Stimulated activated CD4-positive, alpha-beta T cell treated with anti-CD3 and anti-CD28 coated beads, Interleukin-1b, Interleukin-23, amount 100 ng/mL, for 48 hours (primary cell): ENCODE measurements at regions not wholly inside any gene's neighbourhood (a gene's known extent, or its start where the extent isn't known, plus 50 kb on each side); places are given as distances from the start of the nearest gene placed in this dataset.
A peak's percentile ranks its signal among the peaks of the same experiment; 100 is the strongest.
"Not testable (repeated sequence)": the region's sequence is repeated elsewhere in the genome, so short reads cannot be mapped to it uniquely, and the experiment has no call there.

Source experiments
- DNase-seq: peaks from one replicate; pipeline ENCODE4 v3.0.0-alpha.2; 2020

DNA sequence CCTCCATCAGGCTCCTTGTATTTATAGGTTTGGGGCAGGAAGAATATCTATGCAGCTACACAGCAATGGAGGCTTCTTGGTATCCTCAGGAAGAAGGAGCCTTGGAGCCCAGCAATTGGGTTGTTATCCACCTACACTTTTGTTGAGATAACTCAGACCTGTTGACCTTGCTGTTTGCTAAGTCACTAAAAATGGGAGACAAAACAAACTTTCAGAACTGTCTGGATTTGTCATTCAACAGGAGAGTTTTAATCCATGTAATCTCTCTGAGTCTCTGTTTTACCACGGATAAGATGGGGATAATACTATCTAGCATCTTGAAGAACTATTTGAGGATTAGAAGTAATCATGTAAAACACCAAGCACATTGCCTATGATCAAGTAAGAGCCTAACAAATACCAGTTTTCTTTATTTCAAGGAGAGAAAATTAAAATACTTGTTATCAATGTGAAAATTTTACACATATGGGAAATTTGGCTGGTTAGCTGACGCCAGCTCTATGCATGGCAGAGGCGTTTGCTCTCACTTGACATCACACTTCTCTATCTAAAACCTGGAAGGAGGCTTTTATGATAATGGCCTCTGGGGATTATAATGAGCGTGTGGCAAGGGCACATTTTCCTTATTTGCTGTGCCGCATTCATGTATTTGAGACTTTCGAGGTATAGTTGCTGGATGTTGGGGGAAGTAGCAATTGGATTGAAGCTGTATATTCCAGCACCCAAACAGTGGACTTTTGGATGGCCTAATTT is 215.6 kb downstream of the PDCD6IP start:
- no peak for DNase-seq

DNA sequence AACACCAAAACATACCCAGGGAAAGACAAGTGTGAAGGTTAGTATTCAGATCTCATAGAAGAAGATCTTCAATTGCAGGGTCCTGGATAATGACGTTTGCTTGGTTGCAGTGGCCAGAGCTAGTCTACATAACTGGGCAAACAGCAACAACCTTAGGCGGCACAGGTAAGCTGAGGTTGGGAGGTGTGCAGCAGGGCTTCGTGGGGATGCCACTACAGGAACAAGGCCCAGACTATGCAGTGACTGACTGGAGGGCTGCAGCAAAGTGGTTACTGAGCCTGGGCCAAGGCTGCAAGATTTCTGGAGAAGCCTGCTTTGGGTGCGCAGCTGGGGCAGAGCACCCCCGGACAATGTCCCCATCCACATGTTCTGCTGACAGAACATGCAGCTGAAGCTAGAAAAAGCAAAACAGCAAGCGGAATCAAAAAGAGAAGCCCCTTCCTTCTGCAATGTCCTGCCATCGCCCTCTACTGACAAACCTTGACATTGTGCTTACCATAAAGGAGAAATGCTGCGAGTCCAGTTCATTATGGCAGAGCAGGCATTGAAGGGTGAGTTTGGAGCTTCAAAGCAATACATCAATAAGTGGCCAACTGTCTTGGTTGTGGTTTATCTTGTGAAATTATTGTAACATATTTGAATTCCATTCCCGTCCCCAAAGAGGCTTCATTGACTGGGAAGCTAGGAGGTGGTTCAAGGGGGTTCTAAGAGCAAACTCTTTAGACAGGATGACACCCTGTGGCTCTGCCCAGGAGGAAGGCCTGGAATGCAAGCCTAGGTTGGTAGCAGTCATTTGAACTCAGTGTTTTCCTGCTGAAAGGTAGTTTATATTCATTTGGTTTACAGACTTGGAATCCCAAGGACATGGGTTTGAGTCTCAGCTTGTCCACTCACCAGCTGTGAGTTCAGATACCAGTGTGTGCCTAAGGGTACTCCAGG is 217.0 kb downstream of the PDCD6IP start:
- no peak for DNase-seq

DNA sequence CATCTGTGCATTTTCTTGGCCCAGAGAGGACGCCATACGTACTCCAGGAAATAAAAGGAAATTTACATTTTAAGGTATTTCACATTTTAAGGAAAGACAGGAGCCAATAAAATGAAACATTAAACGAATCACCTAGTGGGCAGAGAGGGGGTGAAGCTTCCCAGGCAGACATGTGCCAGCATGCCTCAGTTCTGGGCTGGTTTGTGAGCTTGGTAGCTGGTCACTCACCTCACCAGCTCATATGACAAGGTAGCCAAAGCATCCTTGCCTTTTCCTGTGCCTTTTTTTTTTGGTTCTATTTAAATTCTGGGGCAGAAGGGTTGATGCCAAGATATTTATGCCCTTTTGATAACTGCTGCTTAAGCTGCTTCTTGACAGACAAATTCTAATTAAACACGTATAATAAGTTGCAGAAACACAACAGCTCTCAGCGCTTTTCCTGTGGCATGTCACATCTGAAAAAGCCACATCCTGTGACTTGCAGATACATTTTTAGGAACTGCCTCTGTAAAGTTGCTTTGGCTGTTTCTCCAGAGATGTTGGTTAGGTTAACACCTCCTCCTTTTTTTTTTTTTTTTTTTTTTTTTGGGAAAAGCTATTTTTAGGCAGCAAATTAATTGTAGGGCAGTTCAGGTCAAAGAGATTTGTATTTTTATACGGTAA is 218.6 kb downstream of the PDCD6IP start:
- no peak for DNase-seq

DNA sequence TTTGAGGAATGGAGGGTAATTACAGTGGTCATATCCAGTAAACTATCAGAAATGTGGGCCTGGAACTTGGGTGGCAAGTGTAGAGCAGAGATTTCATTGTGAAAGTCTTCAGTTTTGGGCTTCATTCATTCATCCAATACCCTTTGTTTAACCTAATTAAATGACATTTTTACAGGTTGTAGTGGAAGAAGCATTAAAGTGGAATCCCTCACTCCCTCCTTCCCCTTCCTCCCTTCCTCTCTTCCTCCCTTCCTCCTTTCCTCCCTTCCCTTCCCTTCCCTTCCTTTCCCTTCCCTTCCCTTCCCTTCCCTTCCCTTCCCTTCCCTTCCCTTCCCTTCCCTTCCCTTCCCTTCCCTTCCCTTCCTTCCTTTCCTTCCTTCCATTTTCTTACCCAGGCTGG is 219.3 kb downstream of the PDCD6IP start:
- DNase-seq = no peak

DNA sequence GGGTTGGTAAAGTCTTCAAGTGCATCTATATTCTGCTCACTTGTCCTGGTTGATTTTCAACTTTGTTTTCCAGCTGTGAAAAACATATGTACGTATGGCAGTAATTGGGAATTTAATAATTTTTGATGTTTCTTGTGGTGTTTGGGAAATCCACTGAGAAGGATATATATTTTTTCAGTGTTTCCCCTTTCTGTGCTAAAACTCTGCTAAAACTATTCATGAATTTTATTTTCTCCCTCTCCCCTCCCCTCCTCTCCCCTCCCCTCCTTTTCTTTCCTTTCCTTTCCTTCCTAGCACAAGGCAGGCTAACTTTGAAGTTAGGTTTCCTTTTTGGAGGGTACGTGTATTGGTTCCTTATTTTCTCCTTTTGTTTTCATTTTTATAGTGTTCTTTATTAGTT is 220.7 kb downstream of the PDCD6IP start:
- no peak for DNase-seq

DNA sequence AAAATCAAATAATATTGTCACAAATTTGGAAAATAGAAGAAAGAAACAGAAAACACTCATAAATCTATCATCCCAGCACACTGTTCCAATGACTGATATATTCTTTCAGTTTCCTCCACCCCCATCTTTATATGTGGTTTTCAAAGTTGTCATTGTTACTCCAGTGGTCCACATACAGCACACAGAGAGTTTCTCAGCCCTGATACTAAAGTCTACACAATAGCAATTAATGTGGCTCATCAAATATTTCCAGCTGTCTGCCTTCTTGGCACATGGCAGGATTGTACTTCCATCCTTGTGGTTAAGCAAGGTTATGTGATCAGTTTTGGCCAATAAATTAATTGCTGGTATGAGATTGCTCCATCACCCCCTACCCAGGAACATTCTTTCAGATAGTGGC is 221.7 kb downstream of the PDCD6IP start:
- no peak for DNase-seq

DNA sequence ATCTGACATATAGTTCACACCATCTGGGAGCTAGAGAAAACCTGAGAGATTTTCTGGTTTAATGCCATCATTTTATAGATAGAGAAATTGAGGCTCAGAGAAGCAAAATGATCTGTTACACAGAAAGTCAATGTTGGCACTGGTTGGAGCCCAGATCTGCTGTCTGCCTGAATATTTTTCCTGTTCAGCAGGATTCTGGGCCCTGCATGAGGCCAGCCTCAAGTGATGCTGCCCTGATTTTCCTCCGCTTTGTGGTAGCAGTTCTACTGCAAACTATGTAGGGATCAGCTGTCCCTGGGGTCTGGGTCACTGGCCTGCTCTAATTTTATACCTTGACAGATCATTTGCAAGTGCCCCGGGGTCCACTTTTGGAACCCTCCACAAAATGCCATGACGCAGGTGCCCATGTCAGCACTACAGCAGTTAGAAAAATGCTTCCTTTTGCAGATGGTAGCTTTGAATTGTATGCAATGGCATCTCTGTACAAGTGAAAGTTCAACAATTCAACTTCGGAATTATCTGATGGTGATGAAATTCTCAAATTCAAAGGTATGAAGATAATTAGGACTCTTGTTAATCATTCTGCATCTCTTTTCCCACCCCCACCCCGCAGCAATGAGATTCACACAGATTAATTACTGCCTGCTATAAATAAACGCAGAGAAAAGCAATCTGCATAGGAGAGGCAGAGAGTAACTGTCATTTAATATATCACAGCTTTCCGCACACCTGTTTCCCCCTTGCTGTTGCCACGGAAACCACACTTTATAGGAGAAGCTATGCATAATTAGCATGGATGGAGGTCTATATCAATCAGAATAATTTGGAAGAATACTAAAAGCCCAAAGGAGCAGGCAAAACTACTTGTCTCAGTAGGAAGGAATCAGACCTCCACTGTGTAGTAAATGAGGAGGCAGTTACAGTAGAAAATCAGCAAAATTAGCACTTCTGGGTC is 222.6 kb downstream of the PDCD6IP start:
- DNase-seq = no peak

DNA sequence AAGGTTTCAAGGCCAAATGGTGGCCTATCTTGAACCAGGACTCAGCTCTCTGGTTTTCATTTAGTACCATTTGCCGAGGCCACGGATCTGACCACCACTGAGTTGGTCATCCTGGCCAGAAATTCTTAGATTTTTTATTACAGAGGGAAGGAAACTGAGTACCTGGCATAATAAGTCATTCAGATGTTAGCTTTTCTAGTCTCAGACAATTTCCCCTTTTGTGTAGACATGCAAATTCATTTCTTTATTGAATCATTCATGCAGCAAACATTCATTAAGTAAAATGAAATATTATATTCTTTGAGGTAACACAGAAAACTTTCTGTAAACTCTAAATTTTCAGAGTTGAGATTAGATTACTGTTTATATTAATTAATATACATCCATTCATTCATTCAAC is 223.7 kb downstream of the PDCD6IP start:
- DNase-seq = no peak

DNA sequence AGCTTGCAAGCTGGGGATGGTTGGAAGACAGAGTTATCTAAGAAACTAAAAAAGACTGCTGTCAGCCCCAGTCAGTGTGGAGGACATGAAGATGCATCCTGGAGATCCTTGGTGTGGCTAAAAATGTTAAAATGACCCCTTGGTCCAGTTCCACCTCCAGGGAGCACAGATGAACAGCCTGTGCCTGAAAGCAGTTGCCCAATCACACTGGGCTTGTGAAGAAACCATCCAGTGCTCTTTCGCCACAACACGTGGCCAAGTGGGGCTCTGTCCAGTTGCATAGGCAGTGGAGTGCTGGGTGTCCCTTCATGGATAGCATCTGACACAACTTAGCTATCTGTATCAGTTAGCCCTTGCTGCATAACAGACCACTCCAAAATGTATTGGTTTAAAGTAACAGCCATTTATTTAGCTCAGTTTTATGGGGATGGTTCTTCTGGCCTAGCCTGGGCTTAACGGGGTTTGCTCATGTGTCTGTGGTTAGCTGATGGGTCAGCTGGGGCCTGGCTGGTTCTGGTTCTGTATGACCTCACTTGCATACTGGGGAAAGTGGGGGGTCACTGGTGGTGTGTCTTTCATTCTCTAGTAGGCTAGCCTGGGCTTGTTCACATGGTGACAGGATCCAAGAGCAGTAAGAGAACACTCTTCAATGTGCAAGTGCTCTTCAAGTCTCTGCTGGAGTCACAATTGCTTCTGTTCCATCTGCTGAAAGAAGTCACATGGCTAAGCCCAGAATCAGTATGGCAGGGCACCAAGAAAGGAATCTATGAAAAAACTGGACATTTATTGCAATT is 226.2 kb downstream of the PDCD6IP start:
- no peak for DNase-seq

DNA sequence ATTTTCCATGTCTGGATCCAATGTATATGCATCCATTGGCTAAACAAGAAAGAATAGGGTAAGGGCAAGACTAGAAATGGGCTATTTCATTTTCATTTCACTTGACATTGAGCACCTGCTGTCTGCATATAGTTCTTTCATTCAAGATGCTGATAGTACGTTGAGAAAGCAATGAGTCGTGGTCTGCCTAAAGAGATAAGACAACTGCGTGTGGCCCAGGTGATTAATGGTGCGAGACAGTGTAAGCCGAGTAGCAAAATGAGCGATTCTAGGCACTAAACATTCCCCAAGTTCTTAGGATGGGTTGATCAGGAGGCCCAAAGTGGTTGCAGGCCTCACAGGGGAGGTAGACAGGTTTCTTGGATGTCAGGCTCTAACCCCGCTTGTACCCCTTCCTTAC is 235.4 kb downstream of the PDCD6IP start:
- DNase-seq = no peak

DNA sequence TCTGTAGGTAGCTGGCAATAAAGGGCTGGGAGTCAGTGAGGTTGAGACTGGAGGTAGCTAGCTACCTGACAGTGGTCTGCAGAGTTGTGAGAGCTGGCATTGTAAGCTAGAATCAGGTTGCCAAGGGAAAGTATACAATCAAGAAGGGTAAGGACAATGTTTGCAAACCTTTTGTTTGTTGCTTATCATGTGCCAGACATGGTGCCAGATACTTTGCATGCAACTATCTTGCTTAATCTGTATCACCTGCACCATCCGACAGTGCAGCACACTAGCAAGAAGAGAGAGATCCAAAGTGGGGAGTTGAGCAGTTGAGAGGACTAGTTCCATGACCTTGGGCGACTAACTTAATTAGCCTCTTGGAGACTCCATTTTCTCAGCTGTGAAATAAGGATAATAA is 236.4 kb downstream of the PDCD6IP start:
- no peak for DNase-seq

DNA sequence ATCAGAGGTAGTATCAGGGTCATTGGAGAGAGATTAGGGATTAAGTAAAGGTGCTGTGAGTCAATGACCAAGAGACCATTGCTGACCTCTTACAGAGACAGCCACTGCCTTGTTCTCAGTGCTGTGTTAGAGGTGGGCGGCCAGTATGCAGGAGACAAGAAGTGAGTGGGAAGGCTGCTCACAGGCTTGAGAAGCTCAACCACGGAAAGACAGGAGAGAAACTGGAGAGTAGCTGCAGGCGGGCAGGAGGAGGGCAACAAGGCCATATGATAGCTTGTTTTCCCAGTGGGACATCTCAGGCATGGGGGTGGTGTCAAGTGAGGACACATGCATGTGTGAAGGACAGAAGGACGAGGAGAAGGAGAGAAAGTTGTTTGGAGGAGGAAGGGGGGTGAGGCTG is 237.3 kb downstream of the PDCD6IP start:
- DNase-seq = no peak

DNA sequence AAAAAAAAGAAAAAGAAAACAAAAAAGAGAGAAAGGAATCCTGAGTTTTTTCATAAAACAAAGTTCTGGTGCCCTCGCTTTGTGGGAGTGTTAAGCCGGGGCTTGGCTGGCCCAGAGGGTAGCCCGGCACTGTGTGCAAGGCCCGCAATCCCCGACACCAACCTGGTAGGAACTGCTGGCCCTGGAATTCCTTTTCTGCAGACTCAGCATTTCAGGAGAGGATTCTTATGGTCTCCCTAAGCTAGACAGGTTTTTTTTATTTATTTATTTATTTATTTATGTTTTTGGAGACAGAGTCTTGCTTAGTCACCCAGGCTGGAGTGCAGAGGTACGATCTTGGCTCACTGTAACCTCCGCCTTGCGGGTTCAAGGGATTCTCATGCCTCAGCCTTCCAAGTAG is 238.8 kb downstream of the PDCD6IP start:
- DNase-seq = no peak

DNA sequence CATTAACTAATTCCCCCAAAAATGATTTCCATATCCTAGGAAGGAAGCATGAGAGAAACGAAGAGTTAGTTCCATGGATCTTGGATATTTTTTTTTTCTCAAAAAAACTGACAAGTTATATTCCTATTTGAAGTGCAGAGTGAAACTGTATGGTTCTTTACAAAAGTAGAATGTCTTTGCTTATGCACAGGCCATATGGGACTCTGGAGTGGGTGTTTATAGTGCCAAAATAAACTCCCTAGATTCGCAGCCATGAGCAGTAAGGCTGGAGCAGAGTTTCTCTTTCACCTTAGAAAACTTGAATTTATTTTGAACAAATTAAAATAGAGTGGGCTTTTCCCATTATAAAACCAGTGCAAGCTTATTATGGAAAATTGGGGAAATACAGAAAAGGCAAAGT is 239.7 kb downstream of the PDCD6IP start:
- DNase-seq = no peak

DNA sequence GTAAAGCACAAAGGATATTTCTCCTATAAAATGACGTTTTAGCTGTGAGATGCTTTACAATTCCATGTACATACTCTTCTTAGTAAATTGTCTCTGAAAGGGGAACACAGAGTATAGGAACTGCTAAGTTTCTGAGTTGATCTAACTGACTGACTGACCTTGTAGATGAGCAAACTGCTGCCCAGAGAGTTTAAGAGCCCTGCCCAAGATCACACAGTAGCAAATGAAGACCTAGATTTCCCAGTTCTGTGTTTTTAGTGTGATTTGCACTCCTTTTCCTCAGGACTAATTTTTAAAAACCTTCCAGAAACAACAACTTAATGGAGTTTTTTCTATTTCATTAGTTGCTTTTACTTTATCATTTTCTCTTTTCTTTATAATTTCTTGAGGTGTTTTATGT is 247.7 kb downstream of the PDCD6IP start:
- DNase-seq = no peak

DNA sequence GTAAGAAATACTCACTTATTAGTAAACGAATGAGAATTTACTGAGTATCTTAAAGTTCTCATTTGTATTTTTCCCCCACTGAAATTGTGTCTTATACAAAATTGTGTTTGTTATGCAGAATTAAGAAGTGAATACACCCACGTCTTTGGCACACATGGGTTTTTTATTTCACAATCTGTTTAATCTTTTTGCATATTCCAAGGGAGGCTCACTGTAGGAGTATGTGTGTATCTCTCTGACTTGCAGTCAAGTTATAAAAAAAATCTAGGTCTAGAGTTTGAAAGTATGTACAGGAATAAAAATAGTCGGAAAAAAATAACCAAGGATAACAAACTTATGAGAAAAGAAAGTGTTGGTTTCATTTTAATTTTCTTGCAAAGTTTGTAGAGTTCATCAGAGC is 255.2 kb downstream of the PDCD6IP start:
- no peak for DNase-seq

DNA sequence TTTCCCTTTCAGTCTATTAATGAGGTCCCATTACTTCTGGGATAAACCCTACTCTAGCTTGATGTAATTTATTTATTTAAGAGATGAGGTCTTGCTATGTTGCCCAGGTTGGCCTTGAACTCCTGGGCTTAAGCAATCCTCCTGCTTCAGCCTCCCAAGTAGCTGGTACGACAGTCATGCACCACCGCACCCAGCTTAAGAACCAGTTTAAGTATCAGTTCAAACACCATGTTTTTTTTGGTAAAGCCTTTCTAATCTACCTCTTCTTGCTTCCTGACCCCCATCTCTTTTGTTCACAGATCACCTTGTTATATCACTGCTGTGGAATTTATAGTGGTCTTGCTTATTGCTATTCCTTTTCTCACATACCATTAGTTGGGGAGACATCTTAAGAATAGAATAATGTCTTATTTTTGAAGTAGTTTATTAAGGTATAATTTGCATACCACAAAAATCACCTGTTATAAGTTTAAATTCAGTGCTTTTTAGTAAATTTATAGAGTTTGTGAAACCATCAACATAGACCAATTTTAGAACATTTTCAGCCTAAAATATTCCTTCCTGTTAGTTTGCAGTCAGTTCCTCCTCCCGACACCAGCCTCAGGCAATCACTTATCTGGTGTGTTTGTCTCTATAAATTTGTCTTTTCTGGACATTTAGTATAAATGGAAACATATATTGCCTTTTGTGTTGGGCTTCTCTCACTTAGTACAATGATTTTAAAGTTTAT is 257.9 kb downstream of the PDCD6IP start:
- no peak for DNase-seq

DNA sequence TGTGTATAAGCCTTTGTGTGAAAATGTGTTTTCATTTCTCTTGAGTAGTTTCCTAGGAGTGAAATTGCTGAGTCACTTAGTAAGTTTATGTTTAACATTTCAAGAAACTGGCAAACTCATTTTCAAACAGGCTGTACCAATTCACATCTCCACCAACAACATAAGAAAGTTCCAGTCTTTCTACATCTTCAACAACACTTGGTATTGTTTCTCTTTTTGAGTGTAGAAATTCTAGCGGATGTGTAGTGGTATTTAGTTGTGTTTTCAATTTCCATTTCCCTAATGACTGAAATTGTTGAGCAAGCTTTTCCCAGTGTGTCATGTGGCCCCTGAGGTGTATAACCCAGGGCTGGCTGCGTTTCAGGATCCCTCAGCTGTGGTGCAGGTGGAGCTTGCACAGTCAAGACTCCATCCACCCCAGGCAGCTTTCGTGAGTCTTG is 258.5 kb downstream of the PDCD6IP start:
- peak; percentile 44 for DNase-seq

DNA sequence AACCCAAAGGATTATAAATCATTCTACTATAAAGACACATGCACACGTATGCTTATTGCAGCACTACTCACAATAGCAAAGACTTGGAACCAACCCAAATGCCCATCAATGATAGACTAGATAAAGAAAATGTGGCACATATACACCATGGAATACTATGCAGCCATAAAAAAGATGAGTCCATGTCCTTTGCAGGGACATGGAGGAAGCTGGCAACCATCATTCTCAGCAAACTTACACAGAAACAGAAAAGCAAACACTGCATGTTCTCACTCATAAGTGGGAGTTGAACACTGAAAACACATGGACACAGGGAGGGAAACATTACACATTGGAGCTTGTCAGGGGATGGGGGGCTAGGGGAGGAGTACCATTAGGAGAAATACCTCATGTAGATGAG is 262.6 kb downstream of the PDCD6IP start:
- DNase-seq = not testable (repeated sequence)

DNA sequence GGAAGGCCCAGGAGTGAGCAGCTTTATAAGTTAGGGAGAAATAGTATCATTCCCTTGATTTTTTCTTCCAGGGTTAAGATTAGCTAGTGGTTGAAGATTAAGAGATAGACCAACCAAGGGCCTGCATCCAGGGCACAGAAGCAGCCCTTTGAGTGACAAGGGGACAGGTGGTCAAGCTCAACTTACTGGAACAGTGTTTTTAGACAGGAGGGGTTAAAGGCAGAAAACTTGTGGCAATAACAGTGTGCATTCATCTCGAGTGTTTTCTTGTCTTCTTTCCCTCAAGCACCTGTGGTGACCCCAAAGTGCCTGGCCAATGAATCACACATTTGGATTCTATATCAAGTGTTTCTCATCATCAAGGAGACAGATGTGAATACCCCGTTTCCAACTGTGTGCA is 267.5 kb downstream of the PDCD6IP start:
- no peak for DNase-seq

DNA sequence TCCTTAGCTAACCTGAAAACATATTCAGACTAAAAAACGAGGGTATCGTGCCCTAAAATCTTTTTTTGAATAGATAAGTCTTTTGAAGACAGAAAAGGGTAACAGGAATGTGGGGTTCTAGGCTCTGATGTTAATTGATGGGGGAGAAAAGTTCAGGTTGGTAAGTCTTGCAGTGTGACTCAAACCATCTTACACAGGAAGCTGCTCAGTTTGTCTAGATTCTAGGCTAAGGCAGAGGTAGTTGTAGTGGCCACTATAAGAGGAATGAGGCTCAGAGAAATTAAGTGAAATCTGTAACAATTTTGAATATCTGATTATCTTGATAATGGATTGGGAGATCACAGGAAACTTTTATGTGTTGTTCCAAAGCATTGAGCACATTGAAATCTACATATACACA is 267.9 kb downstream of the PDCD6IP start:
- no peak for DNase-seq
